Stomach (tissue), 4 donors: ENCODE measurements at regions not wholly inside any gene's neighbourhood (a gene's known extent, or its start where the extent isn't known, plus 50 kb on each side); places are given as distances from the start of the nearest gene placed in this dataset.

Experiments
- CTCF ChIP-seq, 7 experiments: fragments of 450-650 bp in 4 of 7; fragments of 200-600 bp in 3 of 7; sonication (generic) in 3 of 7; IDR thresholded peaks; one replicate each; pipeline ENCODE4 v1.5.1; 2016 to 2019; ENCODE audit warnings: antibody characterized with exemption in 7 of 7, control low read depth in 2 of 7, mild to moderate bottlenecking in 1 of 7
- POLR2AphosphoS5 ChIP-seq, 3 donors: sonication (generic); formaldehyde crosslinking; IDR thresholded peaks; one replicate each; pipeline ENCODE4 v1.6.1; 2016; ENCODE audit warnings: antibody characterized with exemption in 3 of 3

- TF ChIP-seq CTCF (IDR thresholded peaks at IDR 0.05) (no peak), POLR2AphosphoS5 (IDR thresholded peaks at IDR 0.05) (no peak)
Measured at GRCh38 chr13:48165727-48166126, 67.3 kb upstream of the ITM2B start.
